ENCODE measurements at regions not wholly inside any gene's neighbourhood (a gene's known extent, or its start where the extent isn't known, plus 50 kb on each side); places are given as distances from the start of the nearest gene placed in this dataset.

DNA sequence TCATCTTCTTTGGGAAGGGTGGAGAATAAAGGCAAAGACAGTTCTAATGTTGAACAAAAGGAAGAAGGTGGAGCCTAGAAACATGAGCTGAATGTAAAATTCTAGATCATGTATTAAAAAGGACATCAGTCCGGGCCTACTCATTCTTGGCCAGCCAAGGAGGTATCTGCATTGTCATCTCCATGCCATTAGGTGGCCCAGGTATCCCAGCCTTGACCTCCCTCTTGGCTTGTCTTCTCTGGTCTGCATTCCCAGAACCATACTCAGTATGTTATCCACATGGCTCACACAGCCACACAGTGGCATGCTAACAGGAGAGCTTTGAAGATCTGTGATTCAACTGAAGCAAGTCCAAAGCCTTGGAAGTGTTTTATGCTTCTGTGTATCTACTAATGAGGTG, 369.8 kb upstream of the KAZN start:
- no peaks in the 10 kb centered on the region for H3K4me1 ChIP-seq (ENCODE audit: control insufficient read depth, extremely low read depth, insufficient read depth, low read length)
- no peak overlapping the region for H3K4me3 ChIP-seq (ENCODE audit: control insufficient read depth in 2 of 3, extremely low read depth in 1 of 3, insufficient read depth in 2 of 3, low read depth in 1 of 3, low read length in 3 of 3)
- no peak overlapping the region for H3K27ac ChIP-seq (ENCODE audit: control insufficient read depth, insufficient read depth, low read length)
- no peaks in the 10 kb centered on the region for H3K9me3 ChIP-seq (ENCODE audit: control insufficient read depth, low read depth, low read length)
- dilution Hi-C loops (cut with MboI; ENCODE audit: extremely low pct_ligation_motif_present, low sequenced_read_pairs), result no loop called here
- no peaks in the 10 kb centered on the region for H3K9me1 ChIP-seq (ENCODE audit: control insufficient read depth, extremely low read depth, insufficient read depth, low read length)
- FAIRE-seq (no peak), DNase-seq (ENCODE audit: low read depth, low spot score) (no peak)
- TF ChIP-seq, protein P1, sequence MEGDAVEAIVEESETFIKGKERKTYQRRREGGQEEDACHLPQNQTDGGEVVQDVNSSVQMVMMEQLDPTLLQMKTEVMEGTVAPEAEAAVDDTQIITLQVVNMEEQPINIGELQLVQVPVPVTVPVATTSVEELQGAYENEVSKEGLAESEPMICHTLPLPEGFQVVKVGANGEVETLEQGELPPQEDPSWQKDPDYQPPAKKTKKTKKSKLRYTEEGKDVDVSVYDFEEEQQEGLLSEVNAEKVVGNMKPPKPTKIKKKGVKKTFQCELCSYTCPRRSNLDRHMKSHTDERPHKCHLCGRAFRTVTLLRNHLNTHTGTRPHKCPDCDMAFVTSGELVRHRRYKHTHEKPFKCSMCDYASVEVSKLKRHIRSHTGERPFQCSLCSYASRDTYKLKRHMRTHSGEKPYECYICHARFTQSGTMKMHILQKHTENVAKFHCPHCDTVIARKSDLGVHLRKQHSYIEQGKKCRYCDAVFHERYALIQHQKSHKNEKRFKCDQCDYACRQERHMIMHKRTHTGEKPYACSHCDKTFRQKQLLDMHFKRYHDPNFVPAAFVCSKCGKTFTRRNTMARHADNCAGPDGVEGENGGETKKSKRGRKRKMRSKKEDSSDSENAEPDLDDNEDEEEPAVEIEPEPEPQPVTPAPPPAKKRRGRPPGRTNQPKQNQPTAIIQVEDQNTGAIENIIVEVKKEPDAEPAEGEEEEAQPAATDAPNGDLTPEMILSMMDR (optimal IDR thresholded peaks at IDR 0.05 in 1 of 3, IDR thresholded peaks at IDR 0.05 in 1 of 3, conservative IDR thresholded peaks at IDR 0.05 in 1 of 3; ENCODE audit: extremely low read depth in 1 of 3, insufficient read depth in 2 of 3, low read length in 3 of 3), result peak in 1 of 3 experiments; percentile 40
- TF ChIP-seq EZH2 (IDR thresholded peaks at IDR 0.05; ENCODE audit: low read length), result no peak
- H3K27me3 ChIP-seq (ENCODE audit: control insufficient read depth, extremely low read depth, insufficient read depth, low read length), result no peaks in the 10 kb centered on the region
- no peaks in the 10 kb centered on the region for H4K20me1 ChIP-seq (ENCODE audit: control insufficient read depth, extremely low read depth, insufficient read depth, low read length)
- no peak overlapping the region for H3K4me2 ChIP-seq (ENCODE audit: control insufficient read depth, extremely low read depth, insufficient read depth, low read depth, low read length)
- H2AFZ ChIP-seq (ENCODE audit: control insufficient read depth, low read length), result no peak overlapping the region
- no peaks in the 10 kb centered on the region for H3K79me2 ChIP-seq (ENCODE audit: control insufficient read depth, insufficient read depth, low read length)
- H3K9ac ChIP-seq (ENCODE audit: control insufficient read depth, extremely low read depth, insufficient read depth, low read length), result no peak overlapping the region
- H3K36me3 ChIP-seq (ENCODE audit: control insufficient read depth in 2 of 2, extremely low read depth in 1 of 2, insufficient read depth in 2 of 2, low read length in 2 of 2), result no peaks in the 10 kb centered on the region

DNA sequence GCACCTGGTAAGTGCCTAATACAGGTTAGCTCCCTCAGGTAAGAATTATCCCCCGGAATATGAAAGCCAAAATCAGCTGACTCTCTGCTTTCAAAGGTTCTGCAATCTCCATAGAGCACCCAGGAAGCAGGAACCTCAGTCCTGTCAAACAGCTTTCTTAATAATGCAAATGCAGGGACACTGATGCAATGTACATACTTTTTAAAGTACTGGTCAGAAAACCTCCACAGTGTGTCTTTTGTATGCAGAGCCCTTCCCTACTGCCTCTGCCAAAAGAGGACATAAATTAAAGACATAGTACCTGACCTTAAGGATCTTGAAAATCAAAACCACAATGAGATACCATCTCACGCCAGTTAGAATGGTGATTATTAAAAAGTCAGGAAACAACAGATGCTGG, 365.0 kb upstream of the KAZN start:
- H3K4me1 ChIP-seq (ENCODE audit: control insufficient read depth, extremely low read depth, insufficient read depth, low read length), result no peaks in the 10 kb centered on the region
- dilution Hi-C loops (cut with MboI; ENCODE audit: extremely low pct_ligation_motif_present, low sequenced_read_pairs), result no loop called here
- no peaks in the 10 kb centered on the region for H3K9me1 ChIP-seq (ENCODE audit: control insufficient read depth, extremely low read depth, insufficient read depth, low read length)
- no peak overlapping the region for H3K27ac ChIP-seq (ENCODE audit: control insufficient read depth, insufficient read depth, low read length)
- H2AFZ ChIP-seq (ENCODE audit: control insufficient read depth, low read length), result no peak overlapping the region
- H3K36me3 ChIP-seq (ENCODE audit: control insufficient read depth in 2 of 2, extremely low read depth in 1 of 2, insufficient read depth in 2 of 2, low read length in 2 of 2), result no peaks in the 10 kb centered on the region
- FAIRE-seq (no peak), DNase-seq (ENCODE audit: low read depth, low spot score) (no peak)
- no peaks in the 10 kb centered on the region for H3K27me3 ChIP-seq (ENCODE audit: control insufficient read depth, extremely low read depth, insufficient read depth, low read length)
- H3K4me2 ChIP-seq (ENCODE audit: control insufficient read depth, extremely low read depth, insufficient read depth, low read depth, low read length), result no peak overlapping the region
- no peaks in the 10 kb centered on the region for H3K9me3 ChIP-seq (ENCODE audit: control insufficient read depth, low read depth, low read length)
- no peaks in the 10 kb centered on the region for H4K20me1 ChIP-seq (ENCODE audit: control insufficient read depth, extremely low read depth, insufficient read depth, low read length)
- H3K79me2 ChIP-seq (ENCODE audit: control insufficient read depth, insufficient read depth, low read length), result no peaks in the 10 kb centered on the region
- H3K4me3 ChIP-seq (ENCODE audit: control insufficient read depth in 2 of 3, extremely low read depth in 1 of 3, insufficient read depth in 2 of 3, low read depth in 1 of 3, low read length in 3 of 3), result no peak overlapping the region
- H3K9ac ChIP-seq (ENCODE audit: control insufficient read depth, extremely low read depth, insufficient read depth, low read length), result no peak overlapping the region
- TF ChIP-seq EZH2 (IDR thresholded peaks at IDR 0.05; ENCODE audit: low read length), result no peak

DNA sequence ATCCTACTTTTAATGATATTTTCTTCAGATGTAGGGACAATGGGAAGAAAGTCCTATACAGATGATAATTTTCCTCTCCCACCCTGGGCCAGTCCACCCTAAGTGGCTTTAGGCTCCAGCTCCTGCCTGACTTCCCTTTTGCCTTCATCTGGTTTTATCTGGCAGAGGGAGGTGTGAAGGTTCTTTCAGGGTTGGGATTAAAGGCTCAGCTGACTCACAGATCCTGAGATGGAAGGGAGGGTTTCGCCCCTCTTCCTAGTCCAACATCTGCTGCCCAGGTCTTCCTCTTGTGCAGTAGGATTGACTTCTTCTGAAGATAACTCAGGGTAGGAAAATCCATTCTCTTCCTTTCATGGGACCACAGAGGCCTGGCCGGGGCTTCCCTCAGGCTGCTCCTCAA, 362.4 kb upstream of the KAZN start:
- H3K9me3 ChIP-seq (ENCODE audit: control insufficient read depth, low read depth, low read length), result no peaks in the 10 kb centered on the region
- no peak overlapping the region for H3K9ac ChIP-seq (ENCODE audit: control insufficient read depth, extremely low read depth, insufficient read depth, low read length)
- H4K20me1 ChIP-seq (ENCODE audit: control insufficient read depth, extremely low read depth, insufficient read depth, low read length), result no peaks in the 10 kb centered on the region
- H3K4me3 ChIP-seq (ENCODE audit: control insufficient read depth in 2 of 3, extremely low read depth in 1 of 3, insufficient read depth in 2 of 3, low read depth in 1 of 3, low read length in 3 of 3), result no peak overlapping the region
- DNase-seq (ENCODE audit: low read depth, low spot score), result no peak
- H3K4me1 ChIP-seq (ENCODE audit: control insufficient read depth, extremely low read depth, insufficient read depth, low read length), result no peaks in the 10 kb centered on the region
- no peak overlapping the region for H3K4me2 ChIP-seq (ENCODE audit: control insufficient read depth, extremely low read depth, insufficient read depth, low read depth, low read length)
- no peaks in the 10 kb centered on the region for H3K9me1 ChIP-seq (ENCODE audit: control insufficient read depth, extremely low read depth, insufficient read depth, low read length)
- H3K27me3 ChIP-seq (ENCODE audit: control insufficient read depth, extremely low read depth, insufficient read depth, low read length), result no peaks in the 10 kb centered on the region
- H3K36me3 ChIP-seq (ENCODE audit: control insufficient read depth in 2 of 2, extremely low read depth in 1 of 2, insufficient read depth in 2 of 2, low read length in 2 of 2), result no peaks in the 10 kb centered on the region
- no peaks in the 10 kb centered on the region for H3K79me2 ChIP-seq (ENCODE audit: control insufficient read depth, insufficient read depth, low read length)
- dilution Hi-C loops (cut with MboI; ENCODE audit: extremely low pct_ligation_motif_present, low sequenced_read_pairs), result no loop called here
- no peak overlapping the region for H3K27ac ChIP-seq (ENCODE audit: control insufficient read depth, insufficient read depth, low read length)
- H2AFZ ChIP-seq (ENCODE audit: control insufficient read depth, low read length), result no peak overlapping the region
- FAIRE-seq, result no peak
- TF ChIP-seq, protein P1 (optimal IDR thresholded peaks at IDR 0.05 in 1 of 3, IDR thresholded peaks at IDR 0.05 in 1 of 3, conservative IDR thresholded peaks at IDR 0.05 in 1 of 3; ENCODE audit: extremely low read depth in 1 of 3, insufficient read depth in 2 of 3, low read length in 3 of 3), result no peak
- no peak for TF ChIP-seq EZH2 (IDR thresholded peaks at IDR 0.05; ENCODE audit: low read length)
